Upper lobe of right lung (tissue), 1 donor: ENCODE measurements at regions not wholly inside any gene's neighbourhood (a gene's known extent, or its start where the extent isn't known, plus 50 kb on each side); places are given as distances from the start of the nearest gene placed in this dataset.
A peak's percentile ranks its signal among the peaks of the same experiment; 100 is the strongest.
"Not testable (repeated sequence)": the region's sequence is repeated elsewhere in the genome, so short reads cannot be mapped to it uniquely, and the experiment has no call there.

Experiments used
- ATAC-seq: fragments of 200-7000 bp; cut with Tn5 transposase; one replicate; pipeline ENCODE4 v1.9.1; 2020; ENCODE audit warnings: mild to moderate bottlenecking, moderate library complexity
- DNase-seq: peaks from one replicate; pipeline ENCODE4 v3.0.0-alpha.2; 2020
- H3K27ac ChIP-seq: fragments of 200-600 bp; one replicate; pipeline ENCODE4 v1.8.0; 2022
- H3K27me3 ChIP-seq: fragments of 200-600 bp; one replicate; pipeline ENCODE4 v1.8.0; 2022; ENCODE audit warnings: mild to moderate bottlenecking
- H3K36me3 ChIP-seq: fragments of 200-600 bp; one replicate; pipeline ENCODE4 v1.8.0; 2022
- H3K4me1 ChIP-seq: fragments of 200-600 bp; one replicate; pipeline ENCODE4 v1.8.0; 2022
- H3K4me3 ChIP-seq: fragments of 200-600 bp; one replicate; pipeline ENCODE4 v1.8.0; 2022; ENCODE audit warnings: mild to moderate bottlenecking
- H3K9me3 ChIP-seq: fragments of 200-600 bp; one replicate; pipeline ENCODE4 v1.8.0; 2022
- CTCF ChIP-seq: fragments of 200-600 bp; IDR thresholded peaks from one replicate; pipeline ENCODE4 v1.8.0; 2022; ENCODE audit warnings: antibody characterized with exemption
- intact Hi-C: fragments of 100-400 bp; cut with DNase I; formaldehyde crosslinking; loops from one replicate; pipeline ENCODE4 v1.11.0; 2022
- donor health status: DM: no; HTN: yes; CAD: no; lungs with severe emphysema.

GRCh38 chrX:40230646-40231045, 132.9 kb upstream of the BCOR start:
- H3K27ac ChIP-seq: no peak overlapping the region
- ATAC-seq: no peak
- no peak overlapping the region for H3K4me3 ChIP-seq
- no peaks in the 10 kb centered on the region for H3K4me1 ChIP-seq
- intact Hi-C loops: no loop called here
- no peak for TF ChIP-seq CTCF
- H3K9me3 ChIP-seq: no peaks in the 10 kb centered on the region
- no peaks in the 10 kb centered on the region for H3K36me3 ChIP-seq
- no peaks in the 10 kb centered on the region for H3K27me3 ChIP-seq
- DNase-seq: no peak

GRCh38 chrX:40227125-40227524, 129.4 kb upstream of the BCOR start:
- DNase-seq: no peak
- intact Hi-C loops: no loop called here
- H3K27me3 ChIP-seq: no peaks in the 10 kb centered on the region
- H3K4me3 ChIP-seq: no peak overlapping the region
- H3K4me1 ChIP-seq: no peaks in the 10 kb centered on the region
- no peaks in the 10 kb centered on the region for H3K36me3 ChIP-seq
- no peak overlapping the region for H3K27ac ChIP-seq
- no peak for TF ChIP-seq CTCF
- no peak for ATAC-seq
- no peaks in the 10 kb centered on the region for H3K9me3 ChIP-seq

- Histone ChIP-seq H3K27me3 (no peaks in the 10 kb centered on the region), H3K4me1 (no peaks in the 10 kb centered on the region), H3K27ac (no peak overlapping the region), H3K4me3 (no peak overlapping the region), H3K36me3 (no peaks in the 10 kb centered on the region), H3K9me3 (no peaks in the 10 kb centered on the region)
- DNase-seq: no peak
- no peak for TF ChIP-seq CTCF
- intact Hi-C loops: no loop called here
- peak; percentile 82 for ATAC-seq
These were observed 126.9 kb upstream of the BCOR start for GRCh38 chrX:40224658-40225057.

- DNase-seq, H3K27ac ChIP-seq, H3K4me3 ChIP-seq, H3K36me3 ChIP-seq, H3K27me3 ChIP-seq, H3K9me3 ChIP-seq, ATAC-seq, intact Hi-C loops, H3K4me1 ChIP-seq: not testable (repeated sequence)
These were observed 124.9 kb upstream of the BCOR start for GRCh38 chrX:40222612-40223011.

- H3K36me3 ChIP-seq: no peaks in the 10 kb centered on the region
- H3K4me1 ChIP-seq: no peaks in the 10 kb centered on the region
- intact Hi-C loops: no loop called here
- H3K4me3 ChIP-seq: no peak overlapping the region
- DNase-seq (no peak), ATAC-seq (no peak)
- no peak overlapping the region for H3K27ac ChIP-seq
- H3K9me3 ChIP-seq: no peaks in the 10 kb centered on the region
- no peak for TF ChIP-seq CTCF
- no peaks in the 10 kb centered on the region for H3K27me3 ChIP-seq
These were observed 115.3 kb upstream of the BCOR start for GRCh38 chrX:40213092-40213491.

GRCh38 chrX:40209951-40210617, 112.3 kb upstream of the BCOR start:
- intact Hi-C loops: no loop called here
- Histone ChIP-seq H3K4me3 (no peak overlapping the region), H3K27ac (peak overlapping the region; percentile 11), H3K27me3 (no peaks in the 10 kb centered on the region), H3K36me3 (no peaks in the 10 kb centered on the region), H3K4me1 (no peaks in the 10 kb centered on the region), H3K9me3 (no peaks in the 10 kb centered on the region)
- no peak for ATAC-seq
- no peak for DNase-seq
- no peak for TF ChIP-seq CTCF
